ENCODE measurements at regions not wholly inside any gene's neighbourhood (a gene's known extent, or its start where the extent isn't known, plus 50 kb on each side); places are given as distances from the start of the nearest gene placed in this dataset.

DNA sequence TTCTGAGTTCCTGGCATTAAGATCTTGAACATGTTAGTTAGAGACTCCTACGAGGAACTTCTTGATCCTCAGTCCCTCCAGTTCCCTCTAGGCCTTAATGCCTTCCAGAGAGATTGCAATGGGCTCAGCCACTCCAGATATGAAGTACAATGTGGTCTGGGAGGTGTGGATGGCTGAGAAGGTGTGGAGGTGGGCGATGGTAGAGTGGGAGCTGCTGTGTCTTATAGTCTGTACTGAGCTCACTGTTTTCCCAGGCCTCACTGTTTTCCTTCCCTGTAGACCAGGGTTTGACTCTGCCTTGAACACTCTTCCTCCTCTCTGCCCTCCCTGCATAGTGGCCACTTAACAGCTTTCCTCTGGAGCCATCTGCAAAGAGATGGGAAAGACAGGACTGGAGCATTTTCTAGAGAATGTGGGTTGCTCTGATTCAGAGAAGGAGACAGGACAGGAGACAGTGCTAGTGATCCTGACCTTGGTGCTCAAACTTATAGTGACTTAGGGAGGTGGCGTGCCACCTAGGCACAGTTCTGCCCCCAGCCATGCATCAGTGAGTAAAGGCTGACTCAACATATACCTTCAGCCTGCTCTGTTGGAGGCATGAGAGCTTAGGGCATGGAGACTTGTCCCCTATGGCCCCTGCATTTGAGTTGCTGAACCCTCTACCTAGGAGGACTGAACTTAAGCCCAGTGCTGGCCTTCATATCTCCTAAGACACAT is 129.7 kb downstream of the TDRD15 start:
- DNase-seq (ENCODE audit: low read depth) = no peak

DNA sequence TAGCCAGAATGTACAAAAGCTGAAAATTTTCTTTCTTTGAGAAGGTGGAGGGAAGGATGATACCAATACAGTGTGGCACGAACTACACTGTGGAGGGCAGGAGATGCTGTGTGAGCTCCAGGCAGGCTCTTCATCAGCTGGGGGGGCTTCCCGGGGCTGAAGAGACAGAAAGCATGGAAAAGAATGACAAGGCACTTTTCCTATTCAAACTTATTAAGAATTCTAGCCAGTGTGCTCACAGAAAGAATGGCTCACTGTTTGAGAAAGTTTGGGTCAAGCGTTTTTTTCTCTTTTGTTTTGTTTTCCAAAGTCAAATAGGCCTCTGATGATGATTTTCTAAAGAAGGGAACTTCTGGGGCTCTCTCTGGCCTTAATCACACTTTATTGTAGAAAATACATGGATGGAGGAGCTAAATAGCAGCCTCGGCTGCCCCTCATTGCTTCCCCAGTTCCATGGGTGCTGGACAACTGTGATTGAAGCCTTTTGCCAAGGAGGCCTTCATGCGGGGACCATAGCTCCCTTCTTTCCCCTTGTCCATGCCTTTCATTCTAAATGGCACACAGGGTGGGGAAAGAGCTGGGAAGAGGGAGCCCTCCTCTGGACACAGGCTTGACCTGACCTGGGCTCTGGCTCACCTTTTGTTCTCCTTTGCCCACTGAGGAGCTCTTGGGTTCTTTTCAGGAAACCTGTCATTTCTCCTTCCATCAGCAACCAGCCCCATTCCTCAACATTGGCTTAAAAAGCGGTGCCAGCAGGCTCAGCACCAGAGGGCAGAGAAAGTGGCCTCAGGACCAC is 130.6 kb downstream of the TDRD15 start:
- DNase-seq (ENCODE audit: low read depth) = no peak

DNA sequence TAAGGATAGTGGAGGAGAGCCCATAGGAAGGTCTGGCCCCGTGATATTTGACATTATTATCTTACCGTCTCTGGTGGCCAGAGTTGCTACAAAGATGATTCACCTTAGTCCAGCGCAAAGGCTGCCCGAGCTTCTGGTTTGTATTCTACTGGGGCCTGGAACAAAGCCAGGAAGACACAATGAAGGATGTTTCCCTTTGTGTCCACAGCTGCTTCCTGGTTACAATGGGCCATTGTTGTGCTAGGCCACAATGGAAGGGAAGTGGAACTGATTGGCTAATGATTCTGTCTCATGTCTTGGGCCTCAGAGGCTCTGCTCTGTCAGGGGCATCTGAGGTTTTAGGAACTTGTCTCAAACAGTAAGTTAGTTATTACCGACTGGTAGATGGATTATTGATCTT is 132.2 kb downstream of the TDRD15 start:
- DNase-seq (ENCODE audit: low read depth) = no peak

DNA sequence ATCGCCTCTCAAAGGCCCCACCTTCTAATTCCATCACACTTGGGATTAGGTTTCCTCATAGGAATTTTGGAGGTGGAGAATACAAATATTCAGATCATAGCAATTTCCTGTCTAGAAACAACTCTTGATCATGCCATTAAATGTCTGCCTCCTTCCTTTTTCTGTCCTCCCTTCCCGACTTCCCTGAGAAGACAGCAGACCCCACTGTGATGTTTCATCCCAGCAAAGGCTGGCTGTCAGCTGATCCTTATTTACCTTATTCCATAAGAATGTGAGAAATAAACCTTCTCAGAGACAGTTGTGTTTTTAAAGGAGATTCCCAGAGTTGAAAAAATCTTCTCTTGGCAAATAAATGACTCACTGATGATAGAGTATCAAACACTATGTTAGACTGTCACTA is 133.9 kb downstream of the TDRD15 start:
- DNase-seq (ENCODE audit: low read depth) = no peak

DNA sequence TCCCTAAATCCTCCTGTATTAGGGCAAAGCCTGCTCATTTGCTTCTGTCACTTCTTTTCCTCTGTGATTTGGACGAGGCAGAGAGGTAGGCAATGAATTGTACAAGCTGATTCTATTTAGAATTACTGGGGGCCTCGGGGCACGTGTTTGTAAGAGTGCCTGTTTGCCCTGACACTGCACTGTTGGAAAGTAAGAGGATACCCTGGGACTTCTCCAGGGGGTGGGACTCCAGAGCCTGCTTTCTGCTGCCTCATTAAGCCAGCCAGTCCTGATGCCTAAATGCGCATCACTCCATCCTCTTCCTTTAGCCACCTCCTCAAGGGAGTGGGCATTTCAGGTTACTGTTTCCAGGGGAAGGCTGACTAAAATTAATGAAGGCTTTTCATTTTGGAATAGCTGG is 134.3 kb downstream of the TDRD15 start:
- no peak for DNase-seq (ENCODE audit: low read depth)

DNA sequence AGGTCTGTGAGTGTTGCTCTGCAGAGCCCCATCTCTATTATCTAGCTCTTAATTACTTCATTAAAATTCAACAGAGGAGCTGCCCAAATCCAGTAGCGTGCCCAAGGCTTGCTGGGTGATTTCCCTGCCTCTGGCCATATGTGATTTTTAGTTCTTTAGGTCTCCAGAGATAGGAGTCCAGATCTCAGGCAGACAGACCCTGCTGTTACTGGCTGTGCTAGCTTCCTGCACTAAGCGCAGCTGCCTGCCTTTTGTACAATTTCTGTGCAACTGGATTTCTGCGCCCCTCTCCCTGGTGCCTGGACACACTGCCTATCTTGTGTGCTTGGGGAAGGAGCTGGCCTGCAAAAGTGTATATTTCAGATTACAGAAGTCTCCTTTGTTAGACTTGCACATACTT is 136.5 kb downstream of the TDRD15 start:
- no peak for DNase-seq (ENCODE audit: low read depth)

DNA sequence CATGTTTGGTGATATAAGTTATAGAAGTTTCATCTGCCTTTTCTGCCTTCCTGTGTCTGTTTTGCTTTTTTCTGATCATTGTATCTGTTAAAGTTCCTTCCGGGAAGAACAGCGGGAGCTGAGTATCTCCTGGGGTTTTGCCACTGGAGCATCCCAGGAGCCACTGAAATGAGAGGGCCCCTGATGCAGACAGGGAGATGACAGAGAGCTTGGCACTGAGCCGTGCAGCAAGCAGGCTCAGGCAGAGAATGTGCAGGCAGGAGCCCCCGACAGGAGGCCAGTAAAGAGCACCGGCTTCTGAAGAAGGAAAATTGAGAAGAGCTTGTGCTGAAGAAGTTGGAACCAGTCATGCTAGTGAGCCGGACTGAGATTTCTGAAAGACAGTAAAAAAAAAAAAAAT is 137.8 kb downstream of the TDRD15 start:
- no peak for DNase-seq (ENCODE audit: low read depth)

DNA sequence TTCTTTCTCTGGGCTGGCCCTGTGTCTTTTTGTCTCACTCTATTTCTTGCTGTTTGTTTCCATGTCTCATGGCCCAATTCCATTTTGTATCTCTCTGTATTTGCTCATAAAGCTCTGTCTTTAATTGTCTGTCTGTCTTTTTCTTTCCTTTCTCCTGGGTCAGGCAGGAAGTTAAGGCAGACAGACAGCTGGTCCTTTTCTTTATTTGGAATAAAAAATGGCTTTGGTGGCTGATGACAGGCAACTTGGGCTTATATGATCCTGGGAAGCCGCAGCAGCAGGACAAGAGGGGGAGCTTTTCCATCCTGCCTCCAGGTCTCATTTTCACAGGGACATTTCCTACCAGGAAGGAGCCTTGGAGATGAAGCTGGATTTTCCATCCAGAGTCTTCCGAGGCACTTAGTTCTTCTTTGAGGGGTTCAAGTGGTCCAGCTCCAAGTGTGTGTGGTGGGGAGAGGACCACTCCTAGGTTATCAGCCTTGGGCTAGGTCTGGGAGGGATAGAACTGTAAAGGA is 138.7 kb downstream of the TDRD15 start:
- DNase-seq (ENCODE audit: low read depth) = no peak

DNA sequence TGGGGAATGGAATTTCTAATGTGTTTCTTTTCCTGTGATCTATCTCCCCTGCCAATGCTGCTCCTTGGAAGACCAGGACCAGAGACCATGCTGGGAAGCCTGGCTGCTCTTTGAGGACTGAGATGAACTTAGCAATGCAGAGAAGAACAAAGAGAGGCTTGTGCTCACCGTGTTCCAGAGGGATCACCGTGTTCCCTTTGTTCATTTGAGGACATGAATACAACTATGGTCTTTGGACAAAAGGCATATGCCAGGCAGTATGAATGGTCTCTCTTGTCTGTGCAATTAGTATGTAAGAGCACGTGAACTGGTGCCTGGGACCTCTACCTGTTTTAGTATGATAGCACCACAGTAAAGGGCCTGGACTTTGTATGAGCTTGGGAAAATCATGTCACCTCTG is 139.9 kb downstream of the TDRD15 start:
- no peak for DNase-seq (ENCODE audit: low read depth)

DNA sequence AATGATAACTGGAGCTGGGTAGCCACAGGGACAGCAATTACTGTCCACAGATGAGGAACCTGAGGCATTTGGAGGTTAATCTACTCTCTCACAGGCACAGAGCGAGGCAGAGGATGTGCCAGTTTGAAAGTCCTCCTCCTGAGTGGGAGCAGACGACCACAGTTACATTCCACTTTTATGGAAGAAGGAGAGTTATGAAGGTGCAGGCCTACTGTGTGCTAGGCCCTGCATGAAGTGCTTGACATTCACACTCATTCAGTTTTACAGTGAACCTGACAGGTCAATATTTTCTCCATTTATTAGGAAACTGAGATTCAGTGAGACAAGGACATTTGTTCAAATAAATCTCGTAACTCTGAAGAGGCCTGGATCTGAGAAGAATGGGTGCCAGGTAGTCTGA is 142.0 kb downstream of the TDRD15 start:
- no peak for DNase-seq (ENCODE audit: low read depth)

DNA sequence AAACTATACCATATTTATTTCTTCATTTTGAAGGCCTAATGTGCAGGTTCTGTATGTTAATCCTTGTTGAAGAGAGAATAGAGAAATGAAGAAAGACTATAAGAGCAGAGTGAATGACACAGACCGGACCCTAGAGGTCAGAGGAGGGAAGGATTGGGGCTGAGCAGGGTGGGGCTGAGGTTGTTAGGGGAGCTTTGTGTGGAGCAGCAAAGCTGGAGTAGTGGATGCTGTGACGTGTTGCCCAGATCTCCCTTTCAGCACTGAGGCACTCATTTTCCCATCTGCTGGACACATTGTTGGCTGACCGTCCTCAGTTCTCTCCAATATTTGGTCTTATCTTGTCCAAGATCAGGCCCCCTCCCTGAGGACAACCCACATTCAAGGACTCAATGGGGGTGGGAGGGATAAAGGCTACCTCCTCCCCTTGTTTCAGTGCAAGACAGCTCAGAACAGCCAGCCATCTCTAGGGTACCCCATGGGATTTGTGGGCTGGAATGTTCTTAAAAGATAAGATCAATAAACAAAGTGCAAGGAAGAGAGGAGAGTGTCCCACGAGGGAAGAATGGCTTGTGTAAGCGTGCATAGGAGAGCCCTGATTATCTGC is 143.6 kb downstream of the TDRD15 start:
- DNase-seq (ENCODE audit: low read depth) = no peak

DNA sequence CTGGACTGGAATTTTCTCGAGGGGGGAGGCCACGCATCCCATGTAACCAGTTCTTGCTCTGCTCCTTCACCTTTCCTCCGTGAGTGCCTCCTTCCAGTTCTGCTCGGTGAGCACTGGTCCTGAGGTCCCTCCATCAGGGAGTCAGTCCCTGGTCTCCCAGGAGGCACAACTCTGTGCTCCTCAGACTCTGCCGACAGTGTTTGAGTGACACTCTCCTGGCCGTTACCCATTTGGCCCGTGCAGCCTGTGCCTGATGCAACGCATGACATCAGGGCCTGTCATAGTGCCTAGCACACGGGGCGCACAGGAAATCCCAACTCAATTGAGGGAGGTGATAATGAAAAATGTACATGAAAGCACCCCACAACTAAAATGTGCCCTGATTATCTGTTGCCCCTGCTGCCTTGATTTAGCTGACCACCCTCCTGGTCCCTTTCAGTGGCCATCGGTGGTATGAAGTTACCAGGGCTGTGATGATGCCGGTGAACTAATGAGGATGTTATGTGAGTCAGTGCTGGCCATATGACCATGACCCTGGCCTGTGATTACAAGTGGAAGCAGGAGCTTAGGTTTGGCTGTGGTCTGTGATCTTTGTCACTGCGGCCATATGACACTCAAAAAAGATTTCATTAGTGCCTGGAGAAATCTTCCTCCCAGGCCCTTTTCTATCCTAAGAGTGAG is 144.6 kb downstream of the TDRD15 start:
- no peak for DNase-seq (ENCODE audit: low read depth)

DNA sequence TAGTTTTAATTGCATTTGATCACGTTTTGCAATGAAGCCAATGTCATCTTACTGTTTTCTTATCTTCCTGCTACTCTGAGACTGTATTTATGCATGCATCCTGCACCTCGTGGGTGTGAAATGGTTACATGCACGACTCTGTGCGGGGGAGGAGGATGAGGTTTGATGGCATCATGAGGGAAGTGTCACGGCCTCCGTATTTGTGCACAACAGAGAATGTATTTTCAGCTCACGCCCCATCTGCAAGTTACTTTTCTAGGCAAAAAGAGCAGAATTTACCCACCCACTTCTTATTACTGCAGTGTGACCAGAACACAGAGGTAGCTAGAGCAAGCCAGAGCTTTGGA is 145.1 kb downstream of the TDRD15 start:
- no peak for DNase-seq (ENCODE audit: low read depth)

DNA sequence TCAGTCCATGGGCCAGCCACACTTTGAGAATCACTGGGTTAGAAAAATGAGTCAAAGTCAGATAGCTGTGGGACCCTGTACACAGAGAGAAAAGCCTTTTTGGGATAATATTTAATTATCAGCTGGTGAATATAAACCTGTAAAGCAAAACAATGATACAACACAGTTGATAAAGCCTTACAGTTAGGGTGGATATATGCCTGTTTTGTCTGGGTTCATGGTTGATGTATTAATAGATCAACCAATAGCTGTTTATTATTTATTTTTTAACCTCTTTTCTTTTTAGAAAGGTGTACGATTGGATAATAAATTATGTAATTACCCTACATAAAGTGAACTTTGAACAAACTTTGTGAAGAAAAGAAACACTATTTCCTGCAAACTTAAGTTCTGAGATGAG is 145.6 kb downstream of the TDRD15 start:
- no peak for DNase-seq (ENCODE audit: low read depth)

DNA sequence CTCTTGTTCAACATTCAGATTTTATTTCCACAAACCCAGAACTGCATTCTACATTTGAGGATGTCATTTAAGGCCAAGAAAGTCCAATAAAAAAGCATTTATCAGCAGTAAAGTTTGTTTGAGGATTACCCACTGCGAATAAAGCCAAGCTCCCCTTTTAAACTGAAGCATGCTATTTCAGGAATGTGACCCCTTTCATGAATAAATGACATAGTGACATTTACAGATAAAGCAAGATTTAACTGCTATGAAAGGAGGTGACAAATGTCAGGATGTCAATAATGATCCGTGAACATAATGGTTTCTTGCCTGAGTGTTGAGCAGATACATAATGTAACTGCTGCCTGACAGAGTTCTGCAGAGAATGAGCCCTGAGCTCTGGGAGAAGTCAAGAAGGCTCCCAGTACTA is 146.3 kb downstream of the TDRD15 start:
- no peak for DNase-seq (ENCODE audit: low read depth)

DNA sequence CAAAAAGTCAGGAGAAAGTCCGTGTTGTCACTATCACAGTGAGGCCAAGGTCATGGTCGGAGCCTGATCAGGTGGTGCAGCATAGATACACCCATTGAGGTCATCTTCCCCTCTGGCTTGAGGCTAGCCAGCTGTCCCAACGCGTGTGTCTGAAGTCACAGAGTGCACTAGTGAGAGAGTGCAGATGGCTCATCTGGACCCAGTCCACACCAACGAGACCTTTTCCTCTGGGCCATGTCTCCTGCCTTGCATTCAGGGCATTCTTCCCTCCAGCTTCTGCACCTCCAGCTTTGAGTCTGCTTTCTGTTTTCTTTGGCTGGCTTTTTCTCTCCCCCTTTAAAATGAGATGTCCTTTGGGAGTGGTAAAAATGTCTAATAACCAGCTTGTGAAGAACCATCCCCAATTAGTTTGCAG is 146.9 kb downstream of the TDRD15 start:
- DNase-seq (ENCODE audit: low read depth) = no peak

DNA sequence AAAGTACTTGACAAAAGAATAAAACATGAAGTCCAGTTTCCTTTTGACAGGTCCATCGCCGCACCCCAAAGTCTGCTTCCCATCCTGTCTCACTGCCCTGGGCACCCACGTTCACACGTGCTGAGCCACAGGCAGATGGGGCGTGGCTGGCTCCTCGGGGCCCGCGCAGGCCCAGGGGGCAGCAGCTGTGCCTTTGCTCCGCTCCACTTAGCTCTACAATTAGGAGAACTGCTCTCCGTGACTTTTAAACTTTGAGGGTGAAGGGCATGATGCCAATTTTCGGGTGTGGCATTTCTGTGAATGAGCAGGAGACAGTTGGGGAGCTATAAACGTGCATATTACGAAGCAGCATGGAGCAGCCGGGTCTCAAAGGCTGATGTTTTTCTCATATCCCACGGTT is 152.4 kb downstream of the TDRD15 start:
- DNase-seq (ENCODE audit: low read depth) = no peak

DNA sequence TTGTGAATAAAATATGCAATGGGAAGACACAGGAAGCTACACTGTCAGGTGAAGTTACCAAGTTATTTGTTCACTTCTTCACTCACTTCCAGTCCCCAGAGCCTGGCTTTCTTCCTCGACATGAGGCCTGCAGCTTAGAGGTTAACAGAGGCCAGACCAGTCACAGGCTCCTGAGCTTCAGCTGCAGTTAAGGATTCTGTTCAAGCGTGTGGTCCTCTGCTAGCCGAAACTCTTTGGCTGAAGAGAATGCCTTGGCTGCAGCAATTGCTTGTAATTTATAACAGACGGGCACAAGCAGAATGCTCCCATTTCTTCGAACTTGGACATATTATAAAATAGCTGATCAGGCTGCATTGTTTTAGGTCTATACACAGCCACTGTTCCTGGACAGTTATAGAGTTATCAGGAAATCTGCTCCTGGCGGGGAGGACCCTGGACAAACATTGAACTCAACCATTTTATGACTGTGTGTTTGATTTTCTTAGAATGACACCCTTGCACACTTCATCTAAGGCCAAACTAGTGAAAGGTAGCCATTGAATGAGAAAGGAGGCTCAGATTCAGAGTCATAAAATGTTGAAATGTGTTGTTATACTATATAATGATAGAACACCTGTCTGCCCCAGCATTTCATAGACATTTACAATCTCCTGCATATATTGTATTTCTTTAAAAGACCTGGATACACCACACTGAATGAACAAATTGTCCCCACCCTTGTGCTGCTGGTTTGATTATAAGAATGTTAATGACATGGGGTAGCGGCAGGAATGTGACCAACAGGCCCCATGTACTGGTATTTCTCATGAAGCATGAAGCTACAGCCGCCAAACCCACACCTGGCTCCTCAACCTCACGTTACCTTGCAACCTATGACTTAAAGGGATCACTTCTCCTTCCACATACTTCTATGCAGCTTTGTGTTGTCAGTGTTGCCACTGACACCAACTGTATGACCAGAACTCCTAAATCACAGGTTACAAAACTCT is 153.6 kb downstream of the TDRD15 start:
- no peak for DNase-seq (ENCODE audit: low read depth)

DNA sequence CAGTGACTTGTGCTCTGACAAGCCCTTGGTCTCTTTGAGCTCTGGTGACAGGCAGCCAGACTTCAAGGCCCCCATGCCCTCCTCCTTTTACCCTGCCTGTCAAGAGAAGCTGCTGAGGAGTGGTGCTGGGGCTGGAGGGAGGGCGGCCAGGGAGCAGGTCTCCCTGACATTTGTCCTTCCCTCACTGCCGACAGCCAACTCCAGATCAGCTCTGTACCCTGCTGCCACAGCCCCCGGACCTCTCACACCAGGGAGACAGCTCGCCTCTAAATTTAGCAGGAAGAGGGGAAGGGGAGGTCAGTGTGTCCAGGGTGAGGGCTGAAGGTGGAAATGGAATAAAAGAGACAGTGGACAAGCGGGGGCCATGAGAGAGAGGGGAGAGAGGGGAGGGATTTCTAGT is 155.8 kb downstream of the TDRD15 start:
- DNase-seq (ENCODE audit: low read depth) = no peak

DNA sequence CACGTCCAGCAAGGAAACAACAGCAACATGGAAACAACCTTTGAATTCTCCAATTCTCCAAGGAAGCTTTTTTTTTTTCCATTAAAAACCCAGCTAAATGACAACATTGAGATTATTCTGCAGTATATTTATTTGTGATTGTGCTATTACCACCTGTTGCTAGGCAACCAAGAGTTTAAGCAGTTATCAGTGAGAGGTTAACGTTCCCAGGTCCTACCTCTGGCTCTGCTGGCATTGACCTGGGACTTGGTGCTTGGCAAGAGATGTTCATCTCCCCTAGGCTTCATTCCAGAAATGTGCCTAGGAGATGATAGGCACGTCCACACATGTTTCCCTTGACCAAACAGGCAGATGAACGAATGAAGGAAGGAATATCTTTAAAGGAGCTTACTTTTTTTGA is 157.0 kb downstream of the TDRD15 start:
- DNase-seq (ENCODE audit: low read depth) = no peak

DNA sequence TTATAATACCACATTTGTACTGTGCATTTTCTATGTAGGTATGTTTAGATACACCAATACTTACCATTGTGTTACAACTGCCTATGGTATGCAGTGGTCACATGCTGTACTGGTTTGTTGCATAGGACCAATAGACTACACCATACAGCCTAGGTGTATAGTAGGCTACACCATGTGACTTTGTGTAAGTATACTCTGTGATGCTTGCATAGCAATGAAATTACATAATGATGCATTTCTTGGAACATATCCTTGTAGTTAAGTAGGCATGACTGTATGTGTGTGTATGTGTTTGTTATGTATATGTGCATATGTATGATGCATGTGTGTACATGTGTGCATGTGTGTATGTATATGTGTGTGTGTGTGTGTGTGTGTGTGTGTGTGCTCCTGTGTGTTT is 157.6 kb downstream of the TDRD15 start:
- DNase-seq (ENCODE audit: low read depth) = no peak

Data from stimulated activated CD8-positive, alpha-beta memory T cell treated with anti-CD3 and anti-CD28 coated beads, Interleukin-12 subunit alpha, Interleukin-12 subunit beta, amount 100 ng/mL, for 1 hour (primary cell).